ENCODE measurements at regions not wholly inside any gene's neighbourhood (a gene's known extent, or its start where the extent isn't known, plus 50 kb on each side); places are given as distances from the start of the nearest gene placed in this dataset.

- Histone ChIP-seq H3K36me3 (replicated peaks in 1 of 2) (no peaks in the 10 kb centered on the region), H3K27me3 (no peaks in the 10 kb centered on the region), H3K9me3 (replicated peaks in 1 of 3) (no peaks in the 10 kb centered on the region), H3K4me3 (no peak overlapping the region), H3K4me1 (replicated peaks in 1 of 2) (no peaks in the 10 kb centered on the region), H3K27ac (no peak overlapping the region)
- intact Hi-C loops (cut with DNase I): no loop called here
- DNase-seq: no peak
- TF ChIP-seq POLR2A (IDR thresholded peaks at IDR 0.05) (no peak), CTCF (IDR thresholded peaks at IDR 0.05) (no peak)
Measured at GRCh38 chr4:127421437-127421836, 211.3 kb upstream of the INTU start.

DNA sequence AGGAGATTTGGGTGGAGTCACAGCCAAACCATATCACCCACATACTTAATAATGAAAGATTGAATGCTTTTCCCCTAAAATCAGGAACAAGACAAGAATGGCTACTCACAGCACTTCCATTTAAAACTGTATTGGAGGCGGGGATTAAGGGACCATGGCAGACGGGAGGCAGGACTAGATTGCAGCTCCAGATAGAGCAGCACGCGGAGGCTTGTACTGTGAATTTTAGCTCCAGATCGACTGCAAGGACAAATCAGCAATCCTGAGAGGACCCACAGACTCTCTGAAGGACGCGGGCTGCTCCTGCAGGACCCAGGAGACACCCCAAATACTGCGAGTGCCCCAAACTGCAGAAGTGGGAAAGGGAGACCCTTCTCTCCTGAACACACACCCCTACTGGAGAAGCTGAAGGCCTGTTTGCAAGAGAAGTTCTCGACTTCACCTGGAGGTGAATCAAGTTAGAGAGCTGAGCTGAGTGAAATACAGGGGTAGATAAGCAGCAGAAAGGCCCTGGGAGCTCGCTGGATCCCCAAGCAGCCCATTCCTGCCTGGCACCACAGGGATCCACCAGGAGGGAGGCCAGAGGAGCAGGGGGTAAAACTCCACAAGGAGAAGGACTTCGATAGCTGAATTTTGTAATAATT lies 207.4 kb upstream of the INTU start:
- TF ChIP-seq POLR2A (IDR thresholded peaks at IDR 0.05): no peak
- no peak for TF ChIP-seq CTCF (IDR thresholded peaks at IDR 0.05)
- 74 to 86% (median 81%) methylated on average over 9 to 11 of the region's 11 CpGs for WGBS, 4 donors

DNA sequence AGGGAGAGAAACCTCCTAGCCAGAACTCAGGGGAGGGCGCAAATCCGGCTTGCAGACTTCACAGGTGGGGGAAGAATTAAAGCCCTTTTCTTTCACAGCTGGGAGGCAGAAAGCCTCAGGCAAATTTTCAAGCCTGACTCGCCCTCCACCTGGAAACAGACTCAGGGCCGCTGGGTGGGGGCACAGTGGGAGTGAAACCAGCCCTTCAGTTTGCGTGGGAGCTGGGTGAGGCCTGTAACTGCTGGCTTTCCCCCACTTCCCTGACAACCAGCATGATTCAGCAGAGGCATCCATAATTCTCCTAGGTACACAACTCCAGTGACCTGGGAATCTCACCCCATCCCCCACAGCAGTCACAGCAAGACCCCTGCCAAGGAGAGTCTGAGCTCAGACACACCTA lies 206.9 kb upstream of the INTU start:
- Histone ChIP-seq H3K27me3 (no peaks in the 10 kb centered on the region), H3K4me3 (no peak overlapping the region), H3K36me3 (replicated peaks in 1 of 2) (no peaks in the 10 kb centered on the region), H3K9me3 (replicated peaks in 1 of 3) (no peaks in the 10 kb centered on the region), H3K27ac (no peak overlapping the region), H3K4me1 (replicated peaks in 1 of 2) (no peaks in the 10 kb centered on the region)
- no peak for DNase-seq
- intact Hi-C loops (cut with DNase I): no loop called here
- WGBS, 4 donors: 80 to 90% (median 81%) methylated on average over 5 of the region's 5 CpGs
- TF ChIP-seq CTCF (IDR thresholded peaks at IDR 0.05): no peak
- TF ChIP-seq POLR2A (IDR thresholded peaks at IDR 0.05): no peak

More for the DNA sequence above, 207.4 kb upstream of the INTU start:
- no peaks in the 10 kb centered on the region for H3K4me1 ChIP-seq (replicated peaks in 1 of 2)
- H3K4me3 ChIP-seq: no peak overlapping the region
- H3K27ac ChIP-seq: no peak overlapping the region
- intact Hi-C loops (cut with DNase I): no loop called here
- H3K9me3 ChIP-seq (replicated peaks in 1 of 3): no peaks in the 10 kb centered on the region
- no peaks in the 10 kb centered on the region for H3K27me3 ChIP-seq
- no peak for DNase-seq
- no peaks in the 10 kb centered on the region for H3K36me3 ChIP-seq (replicated peaks in 1 of 2)

DNA sequence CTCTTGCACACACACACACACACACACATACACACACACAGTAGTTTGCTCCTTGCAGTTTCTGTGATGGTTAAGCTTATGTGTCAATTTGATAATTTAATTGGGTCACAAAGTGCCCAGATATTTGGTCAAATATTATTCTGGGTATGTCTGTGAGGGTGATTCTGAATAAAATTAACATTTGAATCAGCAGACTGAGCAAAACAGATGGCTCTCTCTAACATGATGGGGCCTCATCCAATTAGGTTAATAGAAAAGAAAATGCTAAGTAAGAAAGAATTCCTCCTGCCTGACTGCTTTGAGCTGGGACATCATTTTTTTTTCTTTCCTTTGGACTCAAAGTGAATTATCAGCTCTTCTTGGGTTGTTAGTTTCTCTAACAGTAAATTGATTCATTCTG lies 191.2 kb upstream of the INTU start:
- Histone ChIP-seq H3K4me1 (replicated peaks in 1 of 2) (no peaks in the 10 kb centered on the region), H3K4me3 (no peak overlapping the region), H3K27ac (no peak overlapping the region), H3K27me3 (no peaks in the 10 kb centered on the region), H3K9me3 (replicated peaks in 1 of 3) (no peaks in the 10 kb centered on the region), H3K36me3 (replicated peaks in 1 of 2) (no peaks in the 10 kb centered on the region)
- TF ChIP-seq CTCF (IDR thresholded peaks at IDR 0.05) (no peak), POLR2A (IDR thresholded peaks at IDR 0.05) (no peak)
- intact Hi-C loops (cut with DNase I): no loop called here
- no peak for DNase-seq
